Tibial artery (tissue), 4 donors: ENCODE measurements at regions not wholly inside any gene's neighbourhood (a gene's known extent, or its start where the extent isn't known, plus 50 kb on each side); places are given as distances from the start of the nearest gene placed in this dataset.

ENCODE experiments used
- DNase-seq, 2 donors: peaks; one replicate each; pipeline ENCODE4 v3.0.0-alpha.2; 2019
- H3K27ac ChIP-seq, 2 donors: fragments of 200-600 bp; sonication (generic) in 1 of 2; 1 replicate in 1 of 2; 2 replicates in 1 of 2; pipeline ENCODE4 v1.5.1; 2018 to 2019; ENCODE audit warnings: mild to moderate bottlenecking in 1 of 2
- H3K27me3 ChIP-seq, 2 donors: fragments of 200-600 bp; sonication (generic) in 1 of 2; one replicate each; pipeline versions ENCODE4 v1.5.1 to v1.6.0; 2016 to 2019
- H3K36me3 ChIP-seq, 3 donors: fragments of 200-600 bp; sonication (generic) in 2 of 3; one replicate each; pipeline ENCODE4 v1.5.1; 2016 to 2019; ENCODE audit warnings: mild to moderate bottlenecking in 2 of 3
- H3K4me1 ChIP-seq, 4 donors: fragments of 200-600 bp; sonication (generic) in 2 of 4; 1 replicate in 3 of 4; 2 replicates in 1 of 4; pipeline ENCODE4 v1.5.1; 2016 to 2019
- H3K4me3 ChIP-seq, 2 donors: fragments of 200-600 bp; sonication (generic) in 1 of 2; 1 replicate in 1 of 2; 2 replicates in 1 of 2; pipeline ENCODE4 v1.5.1; 2018 to 2019; ENCODE audit warnings: mild to moderate bottlenecking in 2 of 2
- H3K9me3 ChIP-seq, 3 donors: fragments of 200-600 bp; sonication (generic) in 1 of 3; one replicate each; pipeline ENCODE4 v1.5.1; 2016 to 2019
- intact Hi-C: fragments of 100-400 bp; cut with DNase I; formaldehyde crosslinking; loops from one replicate; pipeline ENCODE4 v1.15.0; 2023; ENCODE audit warnings: low total_unique reads
- TF ChIP-seq, protein P1 (sequence below), 2 experiments: fragments of 200-600 bp in 1 of 2; fragments of 450-650 bp in 1 of 2; IDR thresholded peaks; one replicate each; pipeline ENCODE4 v1.5.1; 2017 to 2019; ENCODE audit warnings: antibody characterized with exemption in 2 of 2, mild to moderate bottlenecking in 1 of 2, moderate library complexity in 1 of 2

- Histone ChIP-seq H3K4me1 (peaks cover 0 to 9% (median 1%) of the 10 kb centered on the region in 4 donors), H3K27ac (no peak overlapping the region), H3K27me3 (no peaks in the 10 kb centered on the region), H3K36me3 (no peaks in the 10 kb centered on the region), H3K4me3 (no peak overlapping the region), H3K9me3 (no peaks in the 10 kb centered on the region)
- TF ChIP-seq, protein P1, sequence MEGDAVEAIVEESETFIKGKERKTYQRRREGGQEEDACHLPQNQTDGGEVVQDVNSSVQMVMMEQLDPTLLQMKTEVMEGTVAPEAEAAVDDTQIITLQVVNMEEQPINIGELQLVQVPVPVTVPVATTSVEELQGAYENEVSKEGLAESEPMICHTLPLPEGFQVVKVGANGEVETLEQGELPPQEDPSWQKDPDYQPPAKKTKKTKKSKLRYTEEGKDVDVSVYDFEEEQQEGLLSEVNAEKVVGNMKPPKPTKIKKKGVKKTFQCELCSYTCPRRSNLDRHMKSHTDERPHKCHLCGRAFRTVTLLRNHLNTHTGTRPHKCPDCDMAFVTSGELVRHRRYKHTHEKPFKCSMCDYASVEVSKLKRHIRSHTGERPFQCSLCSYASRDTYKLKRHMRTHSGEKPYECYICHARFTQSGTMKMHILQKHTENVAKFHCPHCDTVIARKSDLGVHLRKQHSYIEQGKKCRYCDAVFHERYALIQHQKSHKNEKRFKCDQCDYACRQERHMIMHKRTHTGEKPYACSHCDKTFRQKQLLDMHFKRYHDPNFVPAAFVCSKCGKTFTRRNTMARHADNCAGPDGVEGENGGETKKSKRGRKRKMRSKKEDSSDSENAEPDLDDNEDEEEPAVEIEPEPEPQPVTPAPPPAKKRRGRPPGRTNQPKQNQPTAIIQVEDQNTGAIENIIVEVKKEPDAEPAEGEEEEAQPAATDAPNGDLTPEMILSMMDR (IDR thresholded peaks at IDR 0.05), result no peak
- DNase-seq, result no peak
- intact Hi-C loops, result no loop called here
Observed at GRCh38 chr4:81609844-81610243, 138.1 kb upstream of the RASGEF1B start.

GRCh38 chr4:81607950-81608349 lies 136.2 kb upstream of the RASGEF1B start:
- DNase-seq, result no peak
- no peaks in the 10 kb centered on the region for H3K9me3 ChIP-seq
- H3K4me3 ChIP-seq, result no peak overlapping the region
- H3K27me3 ChIP-seq, result no peaks in the 10 kb centered on the region
- no peak overlapping the region for H3K27ac ChIP-seq
- intact Hi-C loops, result no loop called here
- peaks cover 0 to 9% (median 1%) of the 10 kb centered on the region in 4 donors for H3K4me1 ChIP-seq
- TF ChIP-seq, protein P1 (IDR thresholded peaks at IDR 0.05), result no peak
- H3K36me3 ChIP-seq, result no peaks in the 10 kb centered on the region

- no peaks in the 10 kb centered on the region for H3K27me3 ChIP-seq
- DNase-seq, result peak in 1 of 2 donors; percentile 19
- H3K9me3 ChIP-seq, result no peaks in the 10 kb centered on the region
- no peak overlapping the region for H3K4me3 ChIP-seq
- TF ChIP-seq, protein P1 (IDR thresholded peaks at IDR 0.05), result no peak
- H3K27ac ChIP-seq, result no peak overlapping the region
- intact Hi-C loops, result no loop called here
- no peaks in the 10 kb centered on the region for H3K36me3 ChIP-seq
- H3K4me1 ChIP-seq, result peaks cover 0 to 9% (median 1%) of the 10 kb centered on the region in 4 donors
Observed at GRCh38 chr4:81606801-81607501, 135.2 kb upstream of the RASGEF1B start.

GRCh38 chr4:81606166-81606565 lies 134.5 kb upstream of the RASGEF1B start:
- intact Hi-C loops, result no loop called here
- peaks cover 0 to 9% (median 1%) of the 10 kb centered on the region in 4 donors for H3K4me1 ChIP-seq
- TF ChIP-seq, protein P1 (IDR thresholded peaks at IDR 0.05), result no peak
- H3K36me3 ChIP-seq, result no peaks in the 10 kb centered on the region
- no peak overlapping the region for H3K4me3 ChIP-seq
- H3K27ac ChIP-seq, result no peak overlapping the region
- no peaks in the 10 kb centered on the region for H3K9me3 ChIP-seq
- H3K27me3 ChIP-seq, result no peaks in the 10 kb centered on the region
- no peak for DNase-seq

- Histone ChIP-seq H3K36me3 (no peaks in the 10 kb centered on the region), H3K4me3 (no peak overlapping the region), H3K9me3 (no peaks in the 10 kb centered on the region), H3K27me3 (no peaks in the 10 kb centered on the region), H3K27ac (no peak overlapping the region), H3K4me1 (peaks cover 0 to 9% (median 1%) of the 10 kb centered on the region in 4 donors)
- DNase-seq, result no peak
- intact Hi-C loops, result no loop called here
- TF ChIP-seq, protein P1 (IDR thresholded peaks at IDR 0.05), result no peak
Observed at GRCh38 chr4:81605271-81605670, 133.6 kb upstream of the RASGEF1B start.
